IMR-90 (cell line): ENCODE measurements at regions not wholly inside any gene's neighbourhood (a gene's known extent, or its start where the extent isn't known, plus 50 kb on each side); places are given as distances from the start of the nearest gene placed in this dataset.

Experiments
- ATAC-seq: fragments of 200-7000 bp; cut with Tn5 transposase; 2 replicates; pipeline ENCODE4 v1.9.1; 2020; ENCODE audit warnings: low read depth, mild to moderate bottlenecking, moderate library complexity
- BruUV-seq: library from RNA; stranded (reverse); fragments of 400-500 nt; replicated peaks from 2 replicates; lab custom pipeline; 2021; lab: Mats Ljungman, UMichigan
- CTCF ChIA-PET: fragments of 300-600 bp; formaldehyde crosslinking; extraction: SDS; loops from one replicate; lab custom pipeline; 2021; ENCODE audit warnings: antibody characterized with exemption; lab: Yijun Ruan, JAX
- POLR2A ChIA-PET: fragments of 300-600 bp; sonication (Branson Sonifier 250); formaldehyde crosslinking; loops from one replicate; lab custom pipeline; 2022; ENCODE audit warnings: antibody characterized with exemption; ENCODE audit not compliant: unreplicated experiment; lab: Charles Lee
- DNase-seq: peaks from one replicate; pipeline ENCODE4 v3.0.0; 2013
- H2AFZ ChIP-seq: replicated peaks from 2 replicates; pipeline ENCODE3; 2013; ENCODE audit warnings: low read length, mild to moderate bottlenecking; ENCODE audit not compliant: poor library complexity
- H2AK5ac ChIP-seq: 2 replicates; pipeline ENCODE4 v1.6.1; 2013; ENCODE audit warnings: low read depth, low read length, inconsistent platforms
- H2AK9ac ChIP-seq: replicated peaks from 2 replicates; pipeline ENCODE3; 2013; ENCODE audit warnings: mild to moderate bottlenecking, low read depth, low read length, moderate library complexity; ENCODE audit not compliant: poor library complexity
- H2BK120ac ChIP-seq: 2 replicates; pipeline ENCODE4 v1.6.1; 2013; ENCODE audit warnings: low read depth, low read length, inconsistent platforms
- H2BK15ac ChIP-seq: 3 replicates; pipeline ENCODE4 v1.6.1; 2013; ENCODE audit warnings: low read depth, low read length, inconsistent platforms
- H2BK20ac ChIP-seq: 2 replicates; pipeline ENCODE4 v1.6.1; 2013; ENCODE audit warnings: low read depth, mild to moderate bottlenecking, inconsistent platforms, low read length, moderate library complexity
- H2BK5ac ChIP-seq: 2 replicates; pipeline ENCODE4 v1.6.1; 2013; ENCODE audit warnings: mild to moderate bottlenecking, low read depth, low read length, inconsistent platforms; ENCODE audit not compliant: poor library complexity, severe bottlenecking
- H3K14ac ChIP-seq: replicated peaks from 2 replicates; pipeline ENCODE4 v1.6.1; 2013; ENCODE audit warnings: low read depth, low read length, inconsistent platforms
- H3K18ac ChIP-seq: 2 replicates; pipeline ENCODE4 v1.6.1; 2013; ENCODE audit warnings: low read depth, low read length, control low read depth
- H3K23ac ChIP-seq: 2 replicates; pipeline ENCODE4 v1.6.1; 2013; ENCODE audit warnings: low read depth, low read length, inconsistent platforms
- H3K27ac ChIP-seq: 2 replicates; pipeline ENCODE4 v1.5.1; 2013; ENCODE audit warnings: mild to moderate bottlenecking, control low read depth, low read length; ENCODE audit not compliant: insufficient read depth
- H3K27me3 ChIP-seq: 2 replicates; pipeline ENCODE4 v1.6.1; 2013; ENCODE audit warnings: low read length; ENCODE audit not compliant: control insufficient read depth, insufficient read depth
- H3K36me3 ChIP-seq: 2 replicates; pipeline ENCODE4 v1.6.1; 2013; ENCODE audit warnings: low read length, mixed read lengths; ENCODE audit not compliant: control insufficient read depth, insufficient read depth
- H3K4ac ChIP-seq: 2 replicates; pipeline ENCODE4 v1.6.1; 2013; ENCODE audit warnings: low read depth, low read length, inconsistent platforms
- H3K4me1 ChIP-seq: 2 replicates; pipeline ENCODE4 v1.6.1; 2013; ENCODE audit warnings: low read length, mixed read lengths; ENCODE audit not compliant: control insufficient read depth, insufficient read depth
- H3K4me2 ChIP-seq: 2 replicates; pipeline ENCODE4 v1.6.1; 2013; ENCODE audit warnings: low read depth, mild to moderate bottlenecking, control low read depth, low read length, moderate library complexity
- H3K4me3 ChIP-seq: 2 replicates; pipeline ENCODE4 v1.5.1; 2013; ENCODE audit warnings: low read depth, mild to moderate bottlenecking, control low read depth, low read length, moderate library complexity; ENCODE audit not compliant: insufficient read depth
- H3K56ac ChIP-seq: 2 replicates; pipeline ENCODE4 v1.6.1; 2013; ENCODE audit warnings: low read length, inconsistent platforms; ENCODE audit not compliant: insufficient read depth; ENCODE audit errors: extremely low read depth
- H3K79me1 ChIP-seq, 2 experiments: 2 replicates each; pipeline ENCODE4 v1.6.1; 2013; ENCODE audit warnings: low read length in 2 of 2, inconsistent platforms in 1 of 2, low read depth in 1 of 2
- H3K9ac ChIP-seq: 2 replicates; pipeline ENCODE4 v1.6.1; 2013; ENCODE audit warnings: low read depth, low read length, control low read depth
- H3K9me1 ChIP-seq: 2 replicates; pipeline ENCODE4 v1.6.1; 2013; ENCODE audit warnings: low read length, inconsistent platforms; ENCODE audit not compliant: insufficient read depth
- H3K9me3 ChIP-seq: 2 replicates; pipeline ENCODE4 v1.6.1; 2013; ENCODE audit warnings: low read length; ENCODE audit not compliant: control insufficient read depth, insufficient read depth
- H4K20me1 ChIP-seq: 2 replicates; pipeline ENCODE4 v1.6.1; 2013; ENCODE audit warnings: low read length, inconsistent platforms; ENCODE audit not compliant: insufficient read depth
- H4K5ac ChIP-seq: 2 replicates; pipeline ENCODE4 v1.6.1; 2013; ENCODE audit warnings: mild to moderate bottlenecking, low read depth, low read length, control low read depth
- H4K8ac ChIP-seq, 2 experiments: 2 replicates each; pipeline ENCODE4 v1.6.1; 2013; ENCODE audit warnings: low read depth in 2 of 2, low read length in 2 of 2, control low read depth in 1 of 2, inconsistent platforms in 1 of 2
- H4K91ac ChIP-seq: 2 replicates; pipeline ENCODE4 v1.6.1; 2013; ENCODE audit warnings: low read depth, low read length, inconsistent platforms; ENCODE audit not compliant: insufficient read depth
- CEBPB ChIP-seq: IDR thresholded peaks from 2 replicates; pipeline ENCODE4 v1.6.1; 2012; ENCODE audit warnings: low read depth, low read length, improper control_type of control experiment
- WGBS, 2 experiments: methylation state at CpG; one replicate each; pipeline versions ENCODE4 v1.1.5 to v1.1.7; 2013; ENCODE audit warnings: missing lambda C conversion rate in 2 of 2; ENCODE audit not compliant: insufficient read length in 1 of 2; ENCODE audit errors: extremely low coverage in 2 of 2; 5-methylcytosine and 5-hydroxymethylcytosine counted together
- dilution Hi-C: fragments of 300-500 bp; cut with HindIII; formaldehyde crosslinking; loops from one replicate; pipeline ENCODE4 v1.14.3; 2018; ENCODE audit warnings: low sequenced_read_pairs; ENCODE audit not compliant: unreplicated experiment
- in situ Hi-C: fragments of 300-500 bp; cut with MboI; formaldehyde crosslinking; loops from 3 replicates; pipeline ENCODE4 v1.14.3; 2019; ENCODE audit warnings: low sequenced_read_pairs, inconsistent platforms, mixed read lengths
- intact Hi-C: fragments of 100-400 bp; cut with micrococcal nuclease; formaldehyde crosslinking; loops from 2 replicates; pipeline ENCODE4 v1.10.0; 2022

DNA sequence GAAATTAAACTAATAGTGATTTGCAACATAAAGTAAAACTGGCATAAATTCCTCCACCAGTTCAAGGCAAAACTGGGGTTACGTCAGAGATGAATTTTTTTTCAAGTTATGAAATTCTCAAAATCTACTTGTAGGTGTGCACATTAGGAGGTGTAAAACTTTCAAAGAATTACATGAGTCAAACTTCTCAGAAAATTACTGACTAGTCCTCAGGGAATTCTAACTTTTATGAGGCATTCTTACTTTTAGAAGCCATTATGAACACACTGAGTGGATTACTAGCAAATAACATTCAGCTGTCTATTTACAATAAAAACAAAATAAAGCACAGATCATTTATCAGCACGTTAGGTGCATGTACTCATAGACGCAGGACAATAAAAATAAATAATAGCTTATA is 348.7 kb downstream of the CDH11 start:
- Histone ChIP-seq H4K20me1 (no peaks in the 10 kb centered on the region), H2BK15ac (no peak overlapping the region), H3K23ac (no peak overlapping the region), H2BK120ac (no peak overlapping the region), H2AK5ac (no peak overlapping the region), H4K5ac (no peak overlapping the region), H2BK20ac (no peak overlapping the region), H3K9me3 (no peaks in the 10 kb centered on the region), H2AFZ (no peak overlapping the region), H2AK9ac (no peak overlapping the region), H3K27ac (no peak overlapping the region), H3K36me3 (no peaks in the 10 kb centered on the region), H3K56ac (no peak overlapping the region), H3K9me1 (no peaks in the 10 kb centered on the region), H2BK5ac (no peak overlapping the region), H3K4ac (no peak overlapping the region), H3K4me1 (no peaks in the 10 kb centered on the region), H3K27me3 (no peaks in the 10 kb centered on the region; the same call in none of the 2 replicates), H3K14ac (no peak overlapping the region), H3K4me2 (no peak overlapping the region), H3K9ac (no peak overlapping the region), H4K8ac (no peak overlapping the region), H4K91ac (no peak overlapping the region), H3K18ac (no peak overlapping the region), H3K79me1 (no peaks in the 10 kb centered on the region), H3K4me3 (no peak overlapping the region)
- POLR2A ChIA-PET = no interaction called here
- no CpG with 5 or more reads among the region's 3 CpGs for WGBS, 2 experiments
- dilution Hi-C loops = no loop called here
- no peak for TF ChIP-seq CEBPB
- in situ Hi-C loops = no loop called here
- no peak for DNase-seq
- ATAC-seq = no peak
- BruUV-seq = no TSS peak
- CTCF ChIA-PET = interaction anchor here (1.8 kb wide), 1 partner anchor 9 kb away, joined by 4 read pairs; no protein-coding TSS in a partner anchor
- intact Hi-C loops = no loop called here
